SK-N-SH (cell line): ENCODE measurements at regions not wholly inside any gene's neighbourhood (a gene's known extent, or its start where the extent isn't known, plus 50 kb on each side); places are given as distances from the start of the nearest gene placed in this dataset.

ENCODE experiments used
- CTCF ChIA-PET: fragments of 300-600, 350-600 bp; formaldehyde crosslinking; extraction: SDS; loops from one replicate; lab custom pipeline; 2021; lab: Yijun Ruan, JAX
- POLR2A ChIA-PET: fragments of 350-600 bp; sonication (Branson Sonifier 250); formaldehyde crosslinking; extraction: SDS; loops from one replicate; lab custom pipeline; 2020; ENCODE audit warnings: antibody characterized with exemption, inconsistent platforms; lab: Yijun Ruan, JAX
- DNase-seq: peaks from one replicate; pipeline ENCODE4 v3.0.0; 2012
- H2AFZ ChIP-seq: fragments of 200-600 bp; sonication (generic); 2 replicates; pipeline ENCODE4 v1.8.1; 2016; ENCODE audit warnings: antibody characterized with exemption, mild to moderate bottlenecking, low read depth
- H3F3A ChIP-seq: fragments of 200-600 bp; sonication (generic); replicated peaks from 2 replicates; pipeline ENCODE3; 2016; ENCODE audit warnings: antibody characterized with exemption, mild to moderate bottlenecking; ENCODE audit not compliant: insufficient read depth
- H3K27ac ChIP-seq, 2 experiments: fragments of 200-500 bp in 1 of 2; fragments of 200-600 bp in 1 of 2; sonication (Bioruptor generic) in 1 of 2; sonication (generic), shearing (Covaris generic) in 1 of 2; 2 replicates each; pipeline versions ENCODE4 v1.5.1 to v1.6.1; 2014 to 2016; ENCODE audit warnings: low read depth in 2 of 2, inconsistent platforms in 1 of 2, low read length in 1 of 2, mild to moderate bottlenecking in 1 of 2, mixed read lengths in 1 of 2
- H3K27me3 ChIP-seq: fragments of 200-600 bp; sonication (generic), shearing (Covaris generic); 2 replicates; pipeline ENCODE4 v1.6.1; 2016; ENCODE audit warnings: mixed run types; ENCODE audit not compliant: insufficient read depth
- H3K36me3 ChIP-seq, 2 experiments: fragments of 200-500 bp in 1 of 2; fragments of 200-600 bp in 1 of 2; sonication (Bioruptor generic) in 1 of 2; sonication (generic) in 1 of 2; replicated peaks in 1 of 2; 2 replicates each; pipeline versions ENCODE3 to v1.5.1; 2014 to 2016; ENCODE audit warnings: low read length in 1 of 2, mild to moderate bottlenecking in 1 of 2; ENCODE audit not compliant: insufficient read depth in 2 of 2, control insufficient read depth in 1 of 2
- H3K4me1 ChIP-seq, 2 experiments: fragments of 200-500 bp in 1 of 2; fragments of 200-600 bp in 1 of 2; sonication (Bioruptor generic) in 1 of 2; sonication (generic), shearing (Covaris generic) in 1 of 2; 2 replicates each; pipeline versions ENCODE4 v1.5.1 to v1.6.1; 2014 to 2016; ENCODE audit warnings: low read depth in 1 of 2, low read length in 1 of 2, mixed run types in 1 of 2; ENCODE audit not compliant: insufficient read depth in 2 of 2, control insufficient read depth in 1 of 2
- H3K4me2 ChIP-seq: fragments of 200-600 bp; sonication (generic), shearing (Covaris generic); 2 replicates; pipeline ENCODE4 v1.6.1; 2017; ENCODE audit warnings: mixed run types
- H3K4me3 ChIP-seq, 2 experiments: fragments of 200-500 bp in 1 of 2; fragments of 200-600 bp in 1 of 2; sonication (Bioruptor generic) in 1 of 2; sonication (generic), shearing (Covaris generic) in 1 of 2; 2 replicates each; pipeline versions ENCODE4 v1.5.1 to v1.8.1; 2014 to 2016; ENCODE audit warnings: low read depth in 2 of 2, inconsistent platforms in 1 of 2, low read length in 1 of 2, mild to moderate bottlenecking in 1 of 2, mixed read lengths in 1 of 2, moderate library complexity in 1 of 2
- H3K79me2 ChIP-seq: fragments of 200-600 bp; sonication (generic); 2 replicates; pipeline ENCODE4 v1.8.1; 2017; ENCODE audit warnings: mild to moderate bottlenecking; ENCODE audit not compliant: insufficient read depth
- H3K9ac ChIP-seq: fragments of 200-600 bp; sonication (generic); 2 replicates; pipeline ENCODE4 v1.6.1; 2017; ENCODE audit warnings: mixed run types
- H3K9me2 ChIP-seq: fragments of 200-600 bp; sonication (generic); 2 replicates; pipeline ENCODE4 v1.6.1; 2017; ENCODE audit warnings: mixed run types
- H3K9me3 ChIP-seq: fragments of 200-600 bp; sonication (generic); 2 replicates; pipeline ENCODE4 v1.6.1; 2017; ENCODE audit warnings: mixed run types, mild to moderate bottlenecking, moderate library complexity
- H4K20me1 ChIP-seq: fragments of 200-600 bp; sonication (generic); 2 replicates; pipeline ENCODE4 v1.6.1; 2017; ENCODE audit warnings: mild to moderate bottlenecking, mixed run types; ENCODE audit not compliant: insufficient read depth
- FOSL2 ChIP-seq: IDR thresholded peaks from 2 replicates; pipeline ENCODE4 v1.4.0; 2012; ENCODE audit warnings: low read depth, mild to moderate bottlenecking, moderate library complexity, borderline replicate concordance
- JUND ChIP-seq: IDR thresholded peaks from 2 replicates; pipeline ENCODE4 v1.4.0; 2012
- MXI1 ChIP-seq: IDR thresholded peaks from 2 replicates; pipeline ENCODE4 v1.6.1; 2012; ENCODE audit warnings: mild to moderate bottlenecking, low read depth, low read length, improper control_type of control experiment
- NFIC ChIP-seq: IDR thresholded peaks from 2 replicates; pipeline ENCODE4 v1.4.0; 2012; ENCODE audit warnings: borderline replicate concordance
- RAD21 ChIP-seq: IDR thresholded peaks from 2 replicates; pipeline ENCODE4 v1.6.1; 2012; ENCODE audit warnings: mild to moderate bottlenecking, low read length
- REST ChIP-seq: IDR thresholded peaks from 2 replicates; pipeline ENCODE4 v1.6.1; 2012; ENCODE audit warnings: mild to moderate bottlenecking, low read depth, low read length, moderate library complexity
- RXRA ChIP-seq: IDR thresholded peaks from 2 replicates; pipeline ENCODE4 v1.4.0; 2012; ENCODE audit warnings: low read depth, mild to moderate bottlenecking, borderline replicate concordance
- SMC3 ChIP-seq: IDR thresholded peaks from 2 replicates; pipeline ENCODE4 v1.6.1; 2012; ENCODE audit warnings: low read depth, low read length, improper control_type of control experiment
- TAF1 ChIP-seq: IDR thresholded peaks from 2 replicates; pipeline ENCODE4 v1.6.1; 2012; ENCODE audit warnings: low read depth, mild to moderate bottlenecking, low read length, moderate library complexity, borderline replicate concordance
- TCF12 ChIP-seq: IDR thresholded peaks from 2 replicates; pipeline ENCODE4 v1.4.0; 2012
- TEAD4 ChIP-seq: IDR thresholded peaks from 2 replicates; pipeline ENCODE4 v1.4.0; 2012; ENCODE audit warnings: mild to moderate bottlenecking, borderline replicate concordance; ENCODE audit not compliant: insufficient read depth
- USF2 ChIP-seq: fragments of 150-350 bp; IDR thresholded peaks from 2 replicates; pipeline ENCODE4 v1.6.1; 2017; ENCODE audit warnings: antibody characterized with exemption, low read length, low read depth, borderline replicate concordance
- WGBS: methylation state at CpG from one replicate; pipeline ENCODE4 v1.1.6; 2017; ENCODE audit warnings: low lambda C conversion rate; 5-methylcytosine and 5-hydroxymethylcytosine counted together
- TF ChIP-seq, protein P1 (sequence below): IDR thresholded peaks from 2 replicates; pipeline ENCODE4 v1.4.0; 2012; ENCODE audit warnings: low read depth, borderline replicate concordance

DNA sequence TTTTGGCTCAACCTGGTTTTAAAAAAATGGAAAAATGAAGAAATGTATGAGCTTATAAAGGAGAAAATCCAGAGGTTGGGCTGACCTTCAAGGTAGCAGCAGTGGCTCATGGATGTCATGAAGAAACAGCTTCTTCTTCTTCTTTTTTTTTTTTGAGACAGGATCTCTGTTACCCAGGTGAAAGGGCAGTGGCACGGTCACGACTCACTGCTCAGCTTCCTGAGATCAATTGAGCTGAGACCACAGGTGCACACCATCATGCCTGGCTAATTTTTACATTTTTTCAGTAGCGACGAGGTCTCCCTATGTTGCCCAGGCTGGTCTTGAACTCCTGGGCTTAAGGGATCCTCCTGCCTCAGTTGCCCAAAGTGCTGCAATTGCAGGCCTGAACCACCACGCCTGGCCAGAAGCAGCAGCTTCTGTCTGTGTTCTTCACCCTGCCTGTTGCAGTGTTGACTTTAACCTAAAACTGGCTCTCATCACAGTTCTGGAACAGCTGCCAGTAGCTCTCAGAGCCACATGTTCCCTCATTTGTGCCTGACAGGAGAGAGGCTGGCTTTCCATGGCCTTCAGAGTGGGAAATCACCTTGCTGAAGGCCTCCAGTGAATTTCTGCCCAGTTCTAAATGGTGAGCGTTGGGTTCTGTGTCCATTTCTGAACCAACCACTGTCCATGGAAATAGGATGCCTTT lies 117.7 kb downstream of the PFKFB3 start (continued):
- TF ChIP-seq SMC3 = no peak
- TF ChIP-seq, protein P1, sequence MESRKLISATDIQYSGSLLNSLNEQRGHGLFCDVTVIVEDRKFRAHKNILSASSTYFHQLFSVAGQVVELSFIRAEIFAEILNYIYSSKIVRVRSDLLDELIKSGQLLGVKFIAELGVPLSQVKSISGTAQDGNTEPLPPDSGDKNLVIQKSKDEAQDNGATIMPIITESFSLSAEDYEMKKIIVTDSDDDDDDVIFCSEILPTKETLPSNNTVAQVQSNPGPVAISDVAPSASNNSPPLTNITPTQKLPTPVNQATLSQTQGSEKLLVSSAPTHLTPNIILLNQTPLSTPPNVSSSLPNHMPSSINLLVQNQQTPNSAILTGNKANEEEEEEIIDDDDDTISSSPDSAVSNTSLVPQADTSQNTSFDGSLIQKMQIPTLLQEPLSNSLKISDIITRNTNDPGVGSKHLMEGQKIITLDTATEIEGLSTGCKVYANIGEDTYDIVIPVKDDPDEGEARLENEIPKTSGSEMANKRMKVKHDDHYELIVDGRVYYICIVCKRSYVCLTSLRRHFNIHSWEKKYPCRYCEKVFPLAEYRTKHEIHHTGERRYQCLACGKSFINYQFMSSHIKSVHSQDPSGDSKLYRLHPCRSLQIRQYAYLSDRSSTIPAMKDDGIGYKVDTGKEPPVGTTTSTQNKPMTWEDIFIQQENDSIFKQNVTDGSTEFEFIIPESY = no peak
- no peak for TF ChIP-seq JUND
- no peak for TF ChIP-seq USF2
- no peak for TF ChIP-seq MXI1

DNA sequence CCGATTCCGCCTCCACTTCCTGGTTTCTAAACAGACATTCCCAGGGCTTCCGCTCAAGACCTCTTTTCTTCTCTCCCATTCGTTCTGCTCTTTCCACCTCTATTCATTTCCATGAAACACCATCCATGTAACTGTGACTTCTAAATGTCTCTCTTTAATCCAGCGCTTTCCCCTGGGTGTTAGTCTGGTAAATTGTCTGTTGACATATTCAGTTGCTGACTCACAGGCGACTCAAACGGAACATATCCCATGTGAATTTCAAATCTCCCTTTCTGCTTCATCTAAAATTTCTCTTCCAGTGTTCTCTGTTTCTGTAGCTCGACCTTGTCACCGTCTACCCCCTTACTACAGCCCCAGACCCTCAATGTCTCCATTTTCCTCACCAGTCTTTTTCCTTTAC lies 119.1 kb downstream of the PFKFB3 start:
- H3K4me3 ChIP-seq = no peak overlapping the region
- TF ChIP-seq TCF12 (peak; percentile 12; the same call in 1 of the 2 replicates), FOSL2 (peak; percentile 34; the same call in 1 of the 2 replicates), MXI1 (no peak)
- POLR2A ChIA-PET = no interaction called here
- no peaks in the 10 kb centered on the region for H3K79me2 ChIP-seq
- H3K9me3 ChIP-seq = no peaks in the 10 kb centered on the region
- H3K36me3 ChIP-seq = no peaks in the 10 kb centered on the region
- H3F3A ChIP-seq = no peaks in the 10 kb centered on the region
- no peak for DNase-seq
- H3K9ac ChIP-seq = no peak overlapping the region
- 61% methylated on average over 9 of the region's 9 CpGs for WGBS
- CTCF ChIA-PET = no interaction called here
- H3K27me3 ChIP-seq = no peaks in the 10 kb centered on the region
- no peaks in the 10 kb centered on the region for H3K9me2 ChIP-seq
- no peak overlapping the region for H3K4me2 ChIP-seq
- H3K27ac ChIP-seq = no peak overlapping the region
- H3K4me1 ChIP-seq = no peaks in the 10 kb centered on the region
- no peaks in the 10 kb centered on the region for H4K20me1 ChIP-seq
- peak overlapping the region; percentile 56; the same call in 1 of the 2 replicates for H2AFZ ChIP-seq

DNA sequence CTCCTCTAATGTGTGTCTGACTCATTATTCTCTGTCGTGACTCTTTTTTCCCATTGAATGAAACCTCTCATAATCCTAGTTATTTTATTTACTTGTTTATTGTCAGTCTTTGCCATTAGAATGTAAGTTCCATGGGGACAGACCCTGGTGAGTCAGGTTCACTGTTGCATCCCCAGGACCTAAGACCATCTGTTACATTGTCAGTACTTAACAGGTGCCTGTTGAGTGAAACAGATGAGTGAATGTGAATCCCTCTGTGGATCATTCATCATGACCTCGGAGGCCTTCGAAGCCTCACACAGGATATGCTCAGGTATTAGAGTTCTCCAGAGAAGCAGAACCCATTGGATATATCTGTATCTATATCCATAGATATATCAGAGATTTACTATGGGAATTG lies 120.1 kb downstream of the PFKFB3 start:
- CTCF ChIA-PET = no interaction called here
- no peak overlapping the region for H3K9ac ChIP-seq
- H2AFZ ChIP-seq = no peak overlapping the region
- no peaks in the 10 kb centered on the region for H3F3A ChIP-seq
- H3K4me2 ChIP-seq = no peak overlapping the region
- H3K9me3 ChIP-seq = no peaks in the 10 kb centered on the region
- H3K4me1 ChIP-seq = no peaks in the 10 kb centered on the region
- no peaks in the 10 kb centered on the region for H3K36me3 ChIP-seq
- H3K27ac ChIP-seq = no peak overlapping the region
- no peaks in the 10 kb centered on the region for H3K27me3 ChIP-seq
- H3K9me2 ChIP-seq = no peaks in the 10 kb centered on the region
- H3K79me2 ChIP-seq = no peaks in the 10 kb centered on the region
- no peak for DNase-seq
- no peak overlapping the region for H3K4me3 ChIP-seq
- 90% methylated on average over 3 of the region's 3 CpGs for WGBS
- TF ChIP-seq, protein P1 = no peak
- no peak for TF ChIP-seq RXRA
- no peak for TF ChIP-seq REST
- TF ChIP-seq TEAD4 = no peak
- no peak for TF ChIP-seq RAD21
- TF ChIP-seq TAF1 = no peak
- TF ChIP-seq JUND = no peak
- TF ChIP-seq NFIC = no peak
- TF ChIP-seq, all 33 proteins: peak for 0
- H4K20me1 ChIP-seq = no peaks in the 10 kb centered on the region
- POLR2A ChIA-PET = no interaction called here
